ELR (cell line): ENCODE measurements at regions not wholly inside any gene's neighbourhood (a gene's known extent, or its start where the extent isn't known, plus 50 kb on each side); places are given as distances from the start of the nearest gene placed in this dataset.
"Not testable (repeated sequence)": the region's sequence is repeated elsewhere in the genome, so short reads cannot be mapped to it uniquely, and the experiment has no call there.

Source experiments
- DNase-seq: peaks from one replicate; pipeline ENCODE4 v3.0.0-alpha.2; 2015; ENCODE audit warnings: low read depth

- DNase-seq = not testable (repeated sequence)
Observed at GRCh38 chr3:162640208-162640607, 1143.6 kb downstream of the OTOL1 start.

- DNase-seq = no peak
Observed at GRCh38 chr3:162641317-162641716, 1144.7 kb downstream of the OTOL1 start.

- no peak for DNase-seq
Observed at GRCh38 chr3:162641907-162642306, 1145.3 kb downstream of the OTOL1 start.

GRCh38 chr3:162643245-162643644, 1146.6 kb downstream of the OTOL1 start:
- no peak for DNase-seq

GRCh38 chr3:162647321-162647720, 1150.7 kb downstream of the OTOL1 start:
- no peak for DNase-seq

GRCh38 chr3:162658003-162658402, 1161.4 kb downstream of the OTOL1 start:
- DNase-seq = no peak

- no peak for DNase-seq
Observed at GRCh38 chr3:162665684-162666391, 1169.2 kb downstream of the OTOL1 start.

- DNase-seq = no peak
Observed at GRCh38 chr3:162666835-162667234, 1170.2 kb downstream of the OTOL1 start.

GRCh38 chr3:162670181-162670580, 1173.6 kb downstream of the OTOL1 start:
- no peak for DNase-seq

- DNase-seq = no peak
Observed at GRCh38 chr3:162677475-162677874, 1180.9 kb downstream of the OTOL1 start.

- no peak for DNase-seq
Observed at GRCh38 chr3:162678941-162679340, 1182.3 kb downstream of the OTOL1 start.

- DNase-seq = no peak
Observed at GRCh38 chr3:162684260-162684659, 1187.7 kb downstream of the OTOL1 start.

- DNase-seq = no peak
Observed at GRCh38 chr3:162699291-162699690, 1202.7 kb downstream of the OTOL1 start.

GRCh38 chr3:162701211-162701610, 1204.6 kb downstream of the OTOL1 start:
- no peak for DNase-seq

- no peak for DNase-seq
Observed at GRCh38 chr3:162702768-162703385, 1206.3 kb downstream of the OTOL1 start.

- DNase-seq = no peak
Observed at GRCh38 chr3:162704238-162704637, 1207.6 kb downstream of the OTOL1 start.

- no peak for DNase-seq
Observed at GRCh38 chr3:162704799-162705385, 1208.3 kb downstream of the OTOL1 start.

- not testable (repeated sequence) for DNase-seq
Observed at GRCh38 chr3:162708394-162708793, 1211.8 kb downstream of the OTOL1 start.

GRCh38 chr3:162708942-162709706, 1212.5 kb downstream of the OTOL1 start:
- DNase-seq = not testable (repeated sequence)

GRCh38 chr3:162710332-162711112, 1213.9 kb downstream of the OTOL1 start:
- DNase-seq = no peak

GRCh38 chr3:162717074-162717473, 1220.5 kb downstream of the OTOL1 start:
- DNase-seq = not testable (repeated sequence)

- DNase-seq = no peak
Observed at GRCh38 chr3:162718697-162719096, 1222.1 kb downstream of the OTOL1 start.
